Uterus (tissue), 2 donors: ENCODE measurements at regions not wholly inside any gene's neighbourhood (a gene's known extent, or its start where the extent isn't known, plus 50 kb on each side); places are given as distances from the start of the nearest gene placed in this dataset.

Experiments used
- POLR2A ChIP-seq, 2 donors: fragments of 450-650 bp; IDR thresholded peaks; one replicate each; pipeline ENCODE4 v1.6.1; 2016; ENCODE audit warnings: antibody characterized with exemption in 2 of 2, mild to moderate bottlenecking in 1 of 2, moderate library complexity in 1 of 2
- TF ChIP-seq, protein P1 (sequence below), 4 experiments: fragments of 200-600 bp in 2 of 4; fragments of 450-650 bp in 2 of 4; sonication (generic) in 2 of 4; IDR thresholded peaks; one replicate each; pipeline ENCODE4 v1.5.1; 2016 to 2019; ENCODE audit warnings: antibody characterized with exemption in 4 of 4, mild to moderate bottlenecking in 2 of 4, moderate library complexity in 1 of 4

DNA sequence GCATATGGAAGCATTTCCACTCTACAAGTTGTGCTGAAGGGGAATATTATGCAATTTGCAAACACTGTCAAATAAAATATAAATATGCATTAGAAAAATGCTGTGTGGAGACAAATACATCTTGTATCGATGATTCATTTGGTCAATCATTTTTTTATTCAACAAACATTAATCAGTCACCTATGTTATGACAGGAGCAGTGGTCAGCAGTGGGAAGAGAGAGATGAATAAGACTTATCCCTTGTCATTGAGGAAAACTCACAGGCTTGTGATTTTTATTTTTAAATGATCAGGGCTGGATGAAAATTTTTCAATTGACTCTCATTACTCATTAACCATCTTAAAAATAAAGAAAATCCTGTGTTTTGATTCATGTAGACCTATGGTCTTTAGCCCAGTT, 574.1 kb downstream of the ACTL7B start:
- TF ChIP-seq POLR2A (IDR thresholded peaks at IDR 0.05) = no peak
- TF ChIP-seq, protein P1, sequence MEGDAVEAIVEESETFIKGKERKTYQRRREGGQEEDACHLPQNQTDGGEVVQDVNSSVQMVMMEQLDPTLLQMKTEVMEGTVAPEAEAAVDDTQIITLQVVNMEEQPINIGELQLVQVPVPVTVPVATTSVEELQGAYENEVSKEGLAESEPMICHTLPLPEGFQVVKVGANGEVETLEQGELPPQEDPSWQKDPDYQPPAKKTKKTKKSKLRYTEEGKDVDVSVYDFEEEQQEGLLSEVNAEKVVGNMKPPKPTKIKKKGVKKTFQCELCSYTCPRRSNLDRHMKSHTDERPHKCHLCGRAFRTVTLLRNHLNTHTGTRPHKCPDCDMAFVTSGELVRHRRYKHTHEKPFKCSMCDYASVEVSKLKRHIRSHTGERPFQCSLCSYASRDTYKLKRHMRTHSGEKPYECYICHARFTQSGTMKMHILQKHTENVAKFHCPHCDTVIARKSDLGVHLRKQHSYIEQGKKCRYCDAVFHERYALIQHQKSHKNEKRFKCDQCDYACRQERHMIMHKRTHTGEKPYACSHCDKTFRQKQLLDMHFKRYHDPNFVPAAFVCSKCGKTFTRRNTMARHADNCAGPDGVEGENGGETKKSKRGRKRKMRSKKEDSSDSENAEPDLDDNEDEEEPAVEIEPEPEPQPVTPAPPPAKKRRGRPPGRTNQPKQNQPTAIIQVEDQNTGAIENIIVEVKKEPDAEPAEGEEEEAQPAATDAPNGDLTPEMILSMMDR (IDR thresholded peaks at IDR 0.05) = no peak
